GM18520 (cell line): ENCODE measurements at regions not wholly inside any gene's neighbourhood (a gene's known extent, or its start where the extent isn't known, plus 50 kb on each side); places are given as distances from the start of the nearest gene placed in this dataset.
"Not testable (repeated sequence)": the region's sequence is repeated elsewhere in the genome, so short reads cannot be mapped to it uniquely, and the experiment has no call there.

ENCODE experiments used
- ATAC-seq: cut with Tn5 transposase; IDR thresholded peaks from one replicate; pipeline ENCODE4 v1.9.1; 2021; ENCODE audit not compliant: unreplicated experiment

GRCh38 chr5:15384581-15384980, 115.4 kb upstream of the FBXL7 start:
- ATAC-seq = no peak

GRCh38 chr5:15384176-15384575, 115.8 kb upstream of the FBXL7 start:
- ATAC-seq = no peak

- ATAC-seq = no peak
Measured at GRCh38 chr5:15383469-15383868, 116.5 kb upstream of the FBXL7 start.

- ATAC-seq = no peak
Measured at GRCh38 chr5:15383021-15383420, 117.0 kb upstream of the FBXL7 start.

- ATAC-seq = no peak
Measured at GRCh38 chr5:15377573-15378340, 122.2 kb upstream of the FBXL7 start.

- ATAC-seq = no peak
Measured at GRCh38 chr5:15376803-15377202, 123.2 kb upstream of the FBXL7 start.

- ATAC-seq = no peak
Measured at GRCh38 chr5:15376088-15376487, 123.9 kb upstream of the FBXL7 start.

GRCh38 chr5:15375559-15375958, 124.4 kb upstream of the FBXL7 start:
- no peak for ATAC-seq

- ATAC-seq = no peak
Measured at GRCh38 chr5:15374886-15375285, 125.1 kb upstream of the FBXL7 start.

- no peak for ATAC-seq
Measured at GRCh38 chr5:15373151-15373550, 126.8 kb upstream of the FBXL7 start.

GRCh38 chr5:15371184-15371583, 128.8 kb upstream of the FBXL7 start:
- no peak for ATAC-seq

- no peak for ATAC-seq
Measured at GRCh38 chr5:15368835-15369234, 131.1 kb upstream of the FBXL7 start.

GRCh38 chr5:15367489-15367888, 132.5 kb upstream of the FBXL7 start:
- ATAC-seq = no peak

- no peak for ATAC-seq
Measured at GRCh38 chr5:15366676-15367391, 133.1 kb upstream of the FBXL7 start.

GRCh38 chr5:15365070-15365469, 134.9 kb upstream of the FBXL7 start:
- no peak for ATAC-seq

- ATAC-seq = no peak
Measured at GRCh38 chr5:15363601-15364000, 136.4 kb upstream of the FBXL7 start.

- ATAC-seq = not testable (repeated sequence)
Measured at GRCh38 chr5:15357092-15357453, 142.9 kb upstream of the FBXL7 start.

GRCh38 chr5:15356308-15357091, 143.5 kb upstream of the FBXL7 start:
- ATAC-seq = not testable (repeated sequence)

GRCh38 chr5:15354021-15354420, 146.0 kb upstream of the FBXL7 start:
- ATAC-seq = no peak

- ATAC-seq = no peak
Measured at GRCh38 chr5:15353086-15353645, 146.8 kb upstream of the FBXL7 start.

GRCh38 chr5:15350614-15351013, 149.4 kb upstream of the FBXL7 start:
- ATAC-seq = no peak
